KMS-11 (cell line): ENCODE measurements at regions not wholly inside any gene's neighbourhood (a gene's known extent, or its start where the extent isn't known, plus 50 kb on each side); places are given as distances from the start of the nearest gene placed in this dataset.
"Not testable (repeated sequence)": the region's sequence is repeated elsewhere in the genome, so short reads cannot be mapped to it uniquely, and the experiment has no call there.

Source experiments
- H2AFZ ChIP-seq: fragments of 200-600 bp; sonication (generic); 2 replicates; pipeline ENCODE4 v1.6.1; 2016; ENCODE audit warnings: antibody characterized with exemption, mixed run types, low read depth
- H3K27ac ChIP-seq: fragments of 200-600 bp; sonication (generic); 2 replicates; pipeline ENCODE4 v1.6.1; 2016; ENCODE audit warnings: mild to moderate bottlenecking, mixed run types
- H3K27me3 ChIP-seq: fragments of 200-600 bp; sonication (generic); 2 replicates; pipeline ENCODE4 v1.6.1; 2017; ENCODE audit warnings: mild to moderate bottlenecking, low read depth, mixed run types, moderate library complexity; ENCODE audit not compliant: insufficient read depth
- H3K36me3 ChIP-seq: fragments of 200-600 bp; sonication (generic); 2 replicates; pipeline ENCODE4 v1.6.1; 2017; ENCODE audit warnings: mild to moderate bottlenecking, mixed run types; ENCODE audit not compliant: insufficient read depth
- H3K4me1 ChIP-seq: fragments of 200-600 bp; sonication (generic); 2 replicates; pipeline ENCODE4 v1.6.1; 2016; ENCODE audit warnings: mild to moderate bottlenecking, low read depth, mixed run types; ENCODE audit not compliant: poor library complexity, severe bottlenecking
- H3K4me2 ChIP-seq: fragments of 200-600 bp; sonication (generic); 2 replicates; pipeline ENCODE4 v1.7.0; 2016; ENCODE audit warnings: mild to moderate bottlenecking, mixed run types
- H3K4me3 ChIP-seq: fragments of 200-600 bp; sonication (generic); IDR thresholded peaks from 2 replicates; pipeline ENCODE4 v1.6.1; 2017; ENCODE audit warnings: low read depth, low read length, mixed read lengths; ENCODE audit not compliant: insufficient read depth
- H3K79me2 ChIP-seq: fragments of 200-600 bp; sonication (generic); 2 replicates; pipeline ENCODE4 v1.6.1; 2016; ENCODE audit warnings: low read depth, mixed run types; ENCODE audit not compliant: insufficient read depth
- H3K9ac ChIP-seq: fragments of 200-600 bp; sonication (generic); 2 replicates; pipeline ENCODE4 v1.6.1; 2016; ENCODE audit warnings: mild to moderate bottlenecking, mixed run types
- H4K20me1 ChIP-seq: fragments of 200-600 bp; sonication (generic); 2 replicates; pipeline ENCODE4 v1.6.1; 2016; ENCODE audit warnings: mild to moderate bottlenecking, mixed run types; ENCODE audit not compliant: insufficient read depth
- TF ChIP-seq, protein P1 (sequence below): fragments of 200-600 bp; sonication (generic); conservative IDR thresholded peaks from 2 replicates; pipeline ENCODE4 v1.6.1; 2017; ENCODE audit warnings: low read depth, mild to moderate bottlenecking, antibody characterized with exemption, low read length, moderate library complexity, mixed read lengths

DNA sequence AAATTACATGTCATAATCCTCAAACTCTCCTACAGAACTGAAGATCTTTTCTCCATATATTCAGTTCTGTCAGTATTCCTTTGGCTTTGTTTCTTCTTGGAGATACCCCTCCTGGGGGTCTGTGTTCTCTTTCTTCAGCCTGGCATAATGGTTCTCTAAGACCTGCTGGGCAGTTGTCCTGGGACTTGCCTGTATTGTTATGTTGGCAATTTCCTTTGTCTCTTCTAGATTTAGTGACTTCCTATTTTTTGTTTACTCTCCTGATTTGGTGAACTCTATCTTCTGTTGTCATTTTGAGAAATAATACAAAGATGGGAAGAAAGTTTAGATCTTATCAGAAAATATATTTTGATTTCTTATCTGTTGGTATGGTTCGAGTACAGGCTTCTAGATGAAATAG lies 127.8 kb downstream of the GOSR1 start:
- Histone ChIP-seq H3K36me3 (no peaks in the 10 kb centered on the region), H3K4me1 (peaks cover 12% of the 10 kb centered on the region), H3K27me3 (no peaks in the 10 kb centered on the region), H2AFZ (no peak overlapping the region), H4K20me1 (no peaks in the 10 kb centered on the region), H3K79me2 (peaks cover 17% of the 10 kb centered on the region; the same call in 1 of the 2 replicates), H3K4me3 (no peak overlapping the region), H3K4me2 (no peak overlapping the region), H3K27ac (no peak overlapping the region), H3K9ac (no peak overlapping the region)
- TF ChIP-seq, protein P1, sequence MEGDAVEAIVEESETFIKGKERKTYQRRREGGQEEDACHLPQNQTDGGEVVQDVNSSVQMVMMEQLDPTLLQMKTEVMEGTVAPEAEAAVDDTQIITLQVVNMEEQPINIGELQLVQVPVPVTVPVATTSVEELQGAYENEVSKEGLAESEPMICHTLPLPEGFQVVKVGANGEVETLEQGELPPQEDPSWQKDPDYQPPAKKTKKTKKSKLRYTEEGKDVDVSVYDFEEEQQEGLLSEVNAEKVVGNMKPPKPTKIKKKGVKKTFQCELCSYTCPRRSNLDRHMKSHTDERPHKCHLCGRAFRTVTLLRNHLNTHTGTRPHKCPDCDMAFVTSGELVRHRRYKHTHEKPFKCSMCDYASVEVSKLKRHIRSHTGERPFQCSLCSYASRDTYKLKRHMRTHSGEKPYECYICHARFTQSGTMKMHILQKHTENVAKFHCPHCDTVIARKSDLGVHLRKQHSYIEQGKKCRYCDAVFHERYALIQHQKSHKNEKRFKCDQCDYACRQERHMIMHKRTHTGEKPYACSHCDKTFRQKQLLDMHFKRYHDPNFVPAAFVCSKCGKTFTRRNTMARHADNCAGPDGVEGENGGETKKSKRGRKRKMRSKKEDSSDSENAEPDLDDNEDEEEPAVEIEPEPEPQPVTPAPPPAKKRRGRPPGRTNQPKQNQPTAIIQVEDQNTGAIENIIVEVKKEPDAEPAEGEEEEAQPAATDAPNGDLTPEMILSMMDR, result no peak

DNA sequence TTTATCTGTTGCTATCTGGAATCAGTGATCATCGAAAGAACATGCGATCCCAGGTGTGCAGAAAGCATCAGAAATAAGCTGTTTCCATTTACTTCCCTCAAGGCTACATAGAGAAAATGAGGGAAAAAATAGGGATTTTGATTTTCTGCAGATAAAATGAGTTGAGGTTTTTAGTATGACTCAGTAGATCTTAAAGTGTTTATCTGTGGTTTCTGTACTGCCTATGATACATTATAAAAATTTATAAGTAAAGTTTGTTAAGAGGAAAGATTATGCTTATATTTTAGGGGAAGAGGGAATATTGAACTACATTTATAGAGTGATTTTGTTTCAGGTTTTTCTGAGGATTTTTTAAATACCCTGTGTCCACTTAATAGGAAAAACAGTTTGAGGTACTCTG lies 125.2 kb downstream of the GOSR1 start:
- H3K27ac ChIP-seq, H2AFZ ChIP-seq, H3K9ac ChIP-seq, H4K20me1 ChIP-seq, H3K4me3 ChIP-seq, H3K36me3 ChIP-seq, H3K27me3 ChIP-seq: not testable (repeated sequence)
- Histone ChIP-seq H3K4me1 (peaks cover 17% of the 10 kb centered on the region), H3K4me2 (peak overlapping the region; percentile 18), H3K79me2 (peaks cover 15% of the 10 kb centered on the region; the same call in 1 of the 2 replicates)

DNA sequence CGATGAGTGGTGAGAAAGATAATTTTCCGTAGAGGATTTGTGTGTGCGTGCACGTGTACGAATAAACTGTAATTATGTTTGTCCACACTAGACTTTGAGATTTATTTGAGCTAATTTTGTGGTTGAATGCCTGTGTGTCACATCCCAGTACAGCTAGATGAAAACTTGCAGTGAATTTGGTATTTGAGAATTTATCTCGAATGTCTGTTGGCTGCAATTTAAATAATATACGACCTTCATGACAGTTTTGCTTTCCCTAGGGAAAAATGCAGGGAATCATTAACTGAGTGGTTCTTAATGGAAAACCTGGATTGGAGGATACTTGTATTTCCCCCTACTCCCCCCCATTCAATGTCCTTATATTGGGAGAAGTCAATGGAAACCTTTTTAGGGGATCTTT lies 124.8 kb downstream of the GOSR1 start:
- H3K27me3 ChIP-seq, H3K4me3 ChIP-seq, H3K27ac ChIP-seq, H4K20me1 ChIP-seq, H3K36me3 ChIP-seq, H2AFZ ChIP-seq, H3K9ac ChIP-seq: not testable (repeated sequence)
- H3K4me1 ChIP-seq, result peaks cover 17% of the 10 kb centered on the region
- peak overlapping the region; percentile 18 for H3K4me2 ChIP-seq
- peaks cover 13% of the 10 kb centered on the region; the same call in 1 of the 2 replicates for H3K79me2 ChIP-seq

DNA sequence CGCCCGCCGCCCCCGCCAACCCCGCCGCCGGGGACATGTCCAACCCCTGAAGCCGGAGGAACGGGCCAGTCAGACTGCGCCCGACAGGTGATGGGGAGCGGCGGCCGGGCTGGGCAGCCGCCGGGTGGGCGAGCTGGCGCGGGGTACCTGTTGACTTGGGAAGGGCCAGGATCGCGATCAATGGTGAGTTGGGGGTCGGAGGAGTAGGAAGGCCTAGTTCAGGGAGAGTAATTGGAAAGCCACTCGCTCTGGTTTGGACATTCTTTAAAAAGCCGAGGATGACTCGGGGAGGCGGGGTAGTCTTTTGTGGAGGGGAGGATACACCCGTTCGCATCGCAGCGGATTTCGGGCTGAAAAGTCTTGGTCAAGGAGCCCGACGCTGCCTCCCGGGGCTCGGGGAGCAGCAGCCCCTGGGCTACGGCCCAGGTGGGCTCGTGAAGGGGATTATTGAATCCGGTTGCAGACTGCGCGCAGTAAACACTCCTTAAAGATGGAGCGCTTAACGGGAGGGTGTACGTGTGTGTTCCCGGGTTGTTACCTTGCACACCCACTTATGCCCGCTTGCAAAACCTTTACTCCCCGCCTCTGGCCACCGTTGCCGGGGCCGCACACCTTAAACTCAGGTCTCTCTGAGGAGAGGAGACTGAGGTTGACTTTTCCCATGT lies 123.8 kb downstream of the GOSR1 start:
- TF ChIP-seq, protein P1, result no peak
- peak overlapping the region; percentile 84 for H2AFZ ChIP-seq
- H3K4me2 ChIP-seq, result peak overlapping the region; percentile 60
- H3K27me3 ChIP-seq, result no peaks in the 10 kb centered on the region
- H3K36me3 ChIP-seq, result no peaks in the 10 kb centered on the region
- H3K79me2 ChIP-seq, result peaks cover 13% of the 10 kb centered on the region; the same call in 1 of the 2 replicates
- peak overlapping the region; percentile 52; the same call in 1 of the 2 replicates for H3K9ac ChIP-seq
- H3K4me1 ChIP-seq, result peaks cover 17% of the 10 kb centered on the region
- no peaks in the 10 kb centered on the region for H4K20me1 ChIP-seq
- H3K4me3 ChIP-seq, result no peak overlapping the region
- H3K27ac ChIP-seq, result peak overlapping the region; percentile 34; the same call in 1 of the 2 replicates

DNA sequence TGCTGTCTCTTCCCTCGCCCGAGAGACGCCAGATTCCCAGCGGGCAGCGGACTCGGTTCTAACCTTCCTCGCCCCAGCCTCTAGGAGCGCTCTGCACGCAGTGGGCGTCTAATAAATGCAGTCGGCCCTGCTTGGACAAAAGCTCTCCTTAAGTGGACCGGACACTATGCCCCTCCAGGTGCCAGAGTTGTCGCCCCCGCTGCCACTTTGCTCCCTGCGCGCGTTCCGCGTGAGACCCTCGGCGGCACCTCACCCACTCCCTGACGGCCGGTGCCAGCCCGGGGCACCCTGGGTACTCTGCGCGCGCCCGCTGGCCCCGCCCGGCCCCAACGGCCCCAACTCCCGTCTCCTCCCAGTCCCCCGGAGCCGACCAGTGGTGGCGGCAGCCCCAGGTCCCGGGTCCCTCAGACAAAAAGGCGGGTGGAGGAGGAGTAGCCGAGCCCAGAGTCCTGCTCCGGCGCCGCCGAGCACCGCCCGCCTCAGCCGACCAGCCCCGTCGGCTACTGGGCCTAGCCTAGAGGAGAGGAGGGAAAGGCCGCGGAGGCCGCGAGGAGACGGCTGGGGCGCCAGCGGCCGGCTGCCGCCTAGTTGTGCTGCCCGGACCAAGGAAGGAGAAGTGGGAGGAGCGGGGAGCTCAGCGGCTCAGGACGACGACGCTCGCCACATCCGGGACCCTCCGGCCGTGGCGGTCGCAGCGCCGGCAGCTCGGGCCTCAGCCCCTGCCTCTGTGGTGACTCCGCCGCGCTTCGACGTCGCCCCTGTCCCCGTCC lies 123.0 kb downstream of the GOSR1 start:
- TF ChIP-seq, protein P1, result peak; percentile 65
- peak overlapping the region; percentile 84 for H2AFZ ChIP-seq

More for the DNA sequence above, 123.0 kb downstream of the GOSR1 start:
- peak overlapping the region; percentile 65 for H3K27ac ChIP-seq
- H3K4me2 ChIP-seq, result peak overlapping the region; percentile 83
- no peak overlapping the region for H3K4me3 ChIP-seq
- H3K27me3 ChIP-seq, result no peaks in the 10 kb centered on the region
- H4K20me1 ChIP-seq, result no peaks in the 10 kb centered on the region
- peaks cover 17% of the 10 kb centered on the region for H3K4me1 ChIP-seq
- H3K36me3 ChIP-seq, result no peaks in the 10 kb centered on the region
- peak overlapping the region; percentile 56 for H3K9ac ChIP-seq
- peaks cover 12% of the 10 kb centered on the region; the same call in 1 of the 2 replicates for H3K79me2 ChIP-seq
